GM12875 (cell line): ENCODE measurements at regions not wholly inside any gene's neighbourhood (a gene's known extent, or its start where the extent isn't known, plus 50 kb on each side); places are given as distances from the start of the nearest gene placed in this dataset.

Experiments used
- H3K4me3 ChIP-seq: one replicate; pipeline ENCODE4 v1.5.1; 2011; ENCODE audit warnings: low read depth, low read length, control low read depth
- CTCF ChIP-seq: IDR thresholded peaks from 2 replicates; pipeline ENCODE4 v1.5.1; 2011; ENCODE audit warnings: low read depth, mild to moderate bottlenecking, control low read depth, inconsistent platforms, low read length, moderate library complexity, borderline replicate concordance; ENCODE audit not compliant: insufficient read depth

DNA sequence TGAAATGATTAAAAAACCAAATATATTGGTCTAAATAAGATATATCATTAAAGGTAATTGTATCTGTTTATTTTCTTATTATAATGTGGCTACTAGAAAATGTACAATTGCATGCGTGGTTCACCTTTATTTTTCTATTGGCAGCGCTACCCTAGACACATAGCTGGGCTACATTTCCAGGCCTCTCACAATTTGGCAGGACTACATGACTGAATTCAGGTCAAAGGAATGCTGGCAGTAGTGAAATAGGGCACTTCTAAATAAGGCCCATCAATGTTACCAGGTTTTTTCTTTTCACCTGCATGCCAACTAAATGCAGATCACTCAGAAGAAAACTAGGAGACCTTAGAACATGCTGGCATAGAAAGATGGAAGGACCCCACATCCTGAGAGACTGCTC is 1072.9 kb upstream of the SLIT2 start:
- H3K4me3 ChIP-seq: no peak overlapping the region
- no peak for TF ChIP-seq CTCF

GRCh38 chr4:19177616-19178015 is 1074.1 kb upstream of the SLIT2 start:
- no peak for TF ChIP-seq CTCF
- H3K4me3 ChIP-seq: no peak overlapping the region

- no peak overlapping the region for H3K4me3 ChIP-seq
- no peak for TF ChIP-seq CTCF
Observed at GRCh38 chr4:19171832-19172231, 1079.9 kb upstream of the SLIT2 start.

DNA sequence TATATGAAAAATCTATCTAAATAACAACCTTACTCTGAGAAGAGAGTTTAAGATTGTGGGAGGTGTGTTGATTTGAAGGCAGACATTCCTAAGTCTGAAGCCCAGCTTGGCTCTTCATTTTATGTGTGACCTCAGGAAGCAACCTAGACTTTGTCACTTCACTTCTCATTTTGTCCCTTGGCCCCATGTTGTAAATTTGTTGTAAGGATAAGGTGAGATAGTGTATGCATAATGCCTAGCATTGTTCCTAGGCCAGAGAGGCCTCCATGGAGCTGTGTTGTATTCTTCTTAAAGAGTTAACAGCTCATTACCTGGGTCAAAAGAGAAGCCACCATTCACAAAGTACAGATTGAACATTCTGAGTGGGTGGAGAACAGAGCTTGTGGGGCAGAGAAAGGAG is 1084.4 kb upstream of the SLIT2 start:
- H3K4me3 ChIP-seq: no peak overlapping the region
- no peak for TF ChIP-seq CTCF

- TF ChIP-seq CTCF: no peak
- H3K4me3 ChIP-seq: no peak overlapping the region
Observed at GRCh38 chr4:19164334-19164733, 1087.4 kb upstream of the SLIT2 start.

- no peak overlapping the region for H3K4me3 ChIP-seq
- no peak for TF ChIP-seq CTCF
Observed at GRCh38 chr4:19159874-19160273, 1091.8 kb upstream of the SLIT2 start.

- no peak overlapping the region for H3K4me3 ChIP-seq
- TF ChIP-seq CTCF: no peak
Observed at GRCh38 chr4:19158107-19158809, 1093.4 kb upstream of the SLIT2 start.
